Activated naive CD8-positive, alpha-beta T cell treated with anti-CD3 and anti-CD28 coated beads, Interleukin-2, amount 50 U/mL, for 24 hours (primary cell): ENCODE measurements at regions not wholly inside any gene's neighbourhood (a gene's known extent, or its start where the extent isn't known, plus 50 kb on each side); places are given as distances from the start of the nearest gene placed in this dataset.

ENCODE experiments used
- ATAC-seq: fragments of 150-1000 bp; cut with Tn5 transposase; one replicate; pipeline ENCODE4 v1.10.0; 2021
- DNase-seq: peaks from one replicate; pipeline ENCODE4 v3.0.0; 2021
- H3K27ac Mint-ChIP-seq: one replicate; pipeline ENCODE4 v1.8.0; 2021; ENCODE audit warnings: mild to moderate bottlenecking, mixed read lengths
- H3K27me3 Mint-ChIP-seq: one replicate; pipeline ENCODE4 v1.8.0; 2021; ENCODE audit warnings: mixed read lengths
- H3K36me3 Mint-ChIP-seq: one replicate; pipeline ENCODE4 v1.8.0; 2021; ENCODE audit warnings: low read depth, mixed read lengths
- H3K4me1 Mint-ChIP-seq: one replicate; pipeline ENCODE4 v1.8.0; 2021; ENCODE audit warnings: mixed read lengths
- H3K4me3 Mint-ChIP-seq: one replicate; pipeline ENCODE4 v1.8.0; 2021; ENCODE audit warnings: mild to moderate bottlenecking, moderate library complexity, mixed read lengths
- H3K9me3 Mint-ChIP-seq: one replicate; pipeline ENCODE4 v1.8.0; 2021; ENCODE audit warnings: mixed read lengths

- ATAC-seq (no peak), DNase-seq (no peak)
- H3K27me3 Mint-ChIP-seq = no peaks in the 10 kb centered on the region
- H3K36me3 Mint-ChIP-seq = no peaks in the 10 kb centered on the region
- H3K4me3 Mint-ChIP-seq = no peak overlapping the region
- H3K9me3 Mint-ChIP-seq = no peaks in the 10 kb centered on the region
- H3K27ac Mint-ChIP-seq = no peak overlapping the region
- H3K4me1 Mint-ChIP-seq = no peaks in the 10 kb centered on the region
Measured at GRCh38 chr13:59521549-59521948, 642.2 kb downstream of the DIAPH3 start.

GRCh38 chr13:59522652-59523051, 641.1 kb downstream of the DIAPH3 start:
- DNase-seq (no peak), ATAC-seq (no peak)
- H3K27ac Mint-ChIP-seq = no peak overlapping the region
- no peak overlapping the region for H3K4me3 Mint-ChIP-seq
- no peaks in the 10 kb centered on the region for H3K27me3 Mint-ChIP-seq
- no peaks in the 10 kb centered on the region for H3K36me3 Mint-ChIP-seq
- H3K4me1 Mint-ChIP-seq = no peaks in the 10 kb centered on the region
- H3K9me3 Mint-ChIP-seq = no peaks in the 10 kb centered on the region

DNA sequence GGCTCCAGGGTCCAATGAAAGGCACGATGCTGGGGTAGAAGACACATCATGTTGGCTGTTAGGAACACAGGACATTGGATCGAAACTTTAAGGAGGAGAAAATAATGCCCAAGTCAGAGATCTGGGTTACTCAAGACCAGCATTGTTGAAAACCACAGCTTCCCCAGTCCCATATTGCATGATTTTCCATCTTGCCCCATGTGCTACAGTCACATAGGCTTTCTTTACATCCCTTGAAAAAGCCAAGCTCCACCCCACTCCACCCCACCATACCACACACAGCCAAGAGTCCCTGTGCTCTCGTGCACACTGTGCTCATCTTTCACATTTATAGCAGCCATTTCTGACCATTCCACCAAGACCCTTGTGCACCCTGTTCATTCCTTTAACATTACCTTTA, 636.2 kb downstream of the DIAPH3 start:
- no peak for ATAC-seq
- Mint-ChIP-seq H3K4me3 (no peak overlapping the region), H3K27ac (no peak overlapping the region), H3K36me3 (no peaks in the 10 kb centered on the region), H3K9me3 (no peaks in the 10 kb centered on the region), H3K4me1 (peaks cover 9% of the 10 kb centered on the region), H3K27me3 (no peaks in the 10 kb centered on the region)
- no peak for DNase-seq

DNA sequence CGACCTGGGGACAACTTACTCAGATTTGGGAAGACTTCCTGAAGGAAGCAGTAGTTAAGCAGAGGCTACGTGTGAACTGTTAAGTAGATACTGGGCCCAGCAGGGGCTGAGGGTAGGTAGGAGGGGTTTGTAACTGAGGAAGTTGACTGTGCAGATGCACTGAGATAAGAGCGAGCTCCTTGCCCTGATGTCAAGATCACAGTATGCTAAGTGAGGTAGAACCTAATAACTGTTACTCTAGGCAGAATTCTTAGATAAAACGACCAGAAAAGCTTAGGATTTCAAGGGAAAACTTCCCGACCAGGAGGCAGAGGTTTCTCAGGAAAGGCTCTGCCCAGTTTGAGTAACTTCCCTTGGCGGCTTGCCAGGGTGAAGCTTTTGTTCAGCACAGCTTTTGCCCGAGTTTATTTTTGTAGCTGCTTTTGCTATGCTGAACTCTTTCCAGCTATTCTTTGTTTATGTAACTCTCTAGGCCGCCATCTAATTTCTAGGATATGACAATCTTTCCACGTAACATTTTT, 632.1 kb downstream of the DIAPH3 start:
- peaks cover 9% of the 10 kb centered on the region for H3K4me1 Mint-ChIP-seq
- H3K9me3 Mint-ChIP-seq = no peaks in the 10 kb centered on the region
- no peaks in the 10 kb centered on the region for H3K36me3 Mint-ChIP-seq
- ATAC-seq (peak; percentile 59), DNase-seq (no peak)
- no peak overlapping the region for H3K4me3 Mint-ChIP-seq
- H3K27me3 Mint-ChIP-seq = no peaks in the 10 kb centered on the region
- H3K27ac Mint-ChIP-seq = no peak overlapping the region

DNA sequence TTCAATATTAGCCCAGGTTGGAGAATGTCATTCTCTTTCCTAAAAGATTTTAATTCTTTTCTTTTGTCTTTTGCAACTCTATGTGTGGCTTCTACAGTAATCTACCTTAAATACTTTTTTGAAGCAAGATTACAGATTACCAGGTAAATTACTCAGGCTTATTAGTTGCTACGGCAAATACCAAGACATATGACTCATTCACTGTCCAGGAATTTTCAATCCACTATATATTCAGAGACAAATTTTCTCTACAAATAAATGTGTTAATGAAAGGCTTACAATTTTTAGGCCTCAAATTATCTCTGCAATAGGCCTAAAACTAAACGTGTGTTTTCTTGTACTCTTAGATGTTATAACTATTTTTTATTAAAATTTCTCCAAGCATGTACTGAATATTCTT, 631.3 kb downstream of the DIAPH3 start:
- no peak for DNase-seq
- no peaks in the 10 kb centered on the region for H3K36me3 Mint-ChIP-seq
- no peaks in the 10 kb centered on the region for H3K27me3 Mint-ChIP-seq
- ATAC-seq = no peak
- no peaks in the 10 kb centered on the region for H3K9me3 Mint-ChIP-seq
- no peak overlapping the region for H3K4me3 Mint-ChIP-seq
- H3K27ac Mint-ChIP-seq = no peak overlapping the region
- peaks cover 9% of the 10 kb centered on the region for H3K4me1 Mint-ChIP-seq

DNA sequence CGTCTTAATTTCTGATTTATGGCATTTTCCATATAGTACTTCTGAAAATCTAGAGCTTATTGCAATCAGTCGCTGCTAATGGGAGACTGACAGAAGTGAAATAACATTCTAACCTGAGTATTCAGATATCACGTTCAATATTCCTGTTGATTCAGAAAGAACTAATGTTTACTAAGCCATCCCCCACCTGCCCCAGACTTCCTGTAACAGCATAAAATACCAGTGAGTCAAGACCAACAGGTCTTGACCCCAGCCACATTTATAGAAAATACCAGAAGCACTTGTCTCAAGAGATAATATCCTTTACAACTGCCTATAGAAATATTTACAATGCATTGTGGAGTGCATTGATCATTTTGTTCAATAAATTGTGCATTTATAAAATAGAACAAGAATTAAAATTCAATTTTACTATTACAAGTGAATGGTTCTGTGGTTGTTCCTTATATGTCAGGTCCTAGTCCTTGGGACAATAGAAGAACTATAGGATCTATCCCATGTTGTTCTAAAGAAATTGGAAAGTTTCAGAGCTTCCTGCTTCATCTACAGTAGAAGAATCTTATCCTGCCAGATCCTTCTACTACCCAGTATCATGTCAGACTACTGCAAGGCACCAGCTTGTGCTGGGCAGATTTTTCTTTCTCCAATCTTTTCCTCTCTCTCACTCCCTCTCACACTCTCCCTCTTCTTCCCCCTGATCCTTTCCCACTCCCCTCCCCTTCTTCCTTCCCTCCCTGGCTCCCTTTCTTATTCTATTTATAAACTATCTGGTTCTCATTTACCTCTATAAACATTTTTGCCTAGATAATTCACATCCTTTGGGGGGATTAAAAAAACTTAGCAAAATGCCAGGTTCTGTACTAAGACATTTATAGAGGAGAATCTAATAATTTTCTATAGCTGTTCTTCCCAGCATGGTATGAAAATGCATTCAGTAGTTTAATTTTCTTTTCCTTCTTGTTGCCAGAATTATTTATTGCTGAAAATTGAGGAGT, 629.9 kb downstream of the DIAPH3 start:
- Mint-ChIP-seq H3K27me3 (no peaks in the 10 kb centered on the region), H3K27ac (no peak overlapping the region), H3K4me3 (no peak overlapping the region), H3K36me3 (no peaks in the 10 kb centered on the region), H3K4me1 (peaks cover 9% of the 10 kb centered on the region), H3K9me3 (no peaks in the 10 kb centered on the region)
- DNase-seq (no peak), ATAC-seq (no peak)

- no peak overlapping the region for H3K4me3 Mint-ChIP-seq
Measured at GRCh38 chr13:59534806-59535205, 628.9 kb downstream of the DIAPH3 start.

DNA sequence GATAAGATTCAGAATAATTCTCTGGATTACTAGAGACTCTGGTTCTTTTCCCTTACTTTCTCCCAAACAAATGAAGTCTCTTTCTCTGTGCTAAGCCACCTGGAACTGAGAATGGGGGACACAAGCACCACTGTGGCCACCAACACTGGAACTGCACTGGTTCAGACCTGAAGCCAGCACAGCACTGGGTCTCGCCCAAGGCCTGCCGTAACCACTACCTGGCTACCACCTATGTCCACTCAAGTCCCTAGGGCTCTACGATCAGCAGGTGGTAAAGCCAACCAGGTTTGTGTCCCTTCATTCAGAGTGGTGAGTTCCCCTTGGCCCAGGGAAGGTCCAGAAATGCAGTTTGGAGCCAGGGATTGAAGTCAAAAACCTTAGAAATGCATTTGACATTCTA, 626.2 kb downstream of the DIAPH3 start:
- H3K27ac Mint-ChIP-seq = no peak overlapping the region
- DNase-seq (no peak), ATAC-seq (no peak)
- H3K9me3 Mint-ChIP-seq = no peaks in the 10 kb centered on the region
- no peaks in the 10 kb centered on the region for H3K4me1 Mint-ChIP-seq
- H3K36me3 Mint-ChIP-seq = no peaks in the 10 kb centered on the region
- H3K4me3 Mint-ChIP-seq = no peak overlapping the region
- H3K27me3 Mint-ChIP-seq = no peaks in the 10 kb centered on the region

More at GRCh38 chr13:59534806-59535205, 628.9 kb downstream of the DIAPH3 start:
- DNase-seq (no peak), ATAC-seq (no peak)
- H3K9me3 Mint-ChIP-seq = no peaks in the 10 kb centered on the region
- no peak overlapping the region for H3K27ac Mint-ChIP-seq
- H3K27me3 Mint-ChIP-seq = no peaks in the 10 kb centered on the region
- H3K4me1 Mint-ChIP-seq = peaks cover 9% of the 10 kb centered on the region
- H3K36me3 Mint-ChIP-seq = no peaks in the 10 kb centered on the region

GRCh38 chr13:59538512-59538911, 625.2 kb downstream of the DIAPH3 start:
- DNase-seq (no peak), ATAC-seq (no peak)
- no peak overlapping the region for H3K4me3 Mint-ChIP-seq
- H3K27me3 Mint-ChIP-seq = no peaks in the 10 kb centered on the region
- no peaks in the 10 kb centered on the region for H3K9me3 Mint-ChIP-seq
- no peaks in the 10 kb centered on the region for H3K4me1 Mint-ChIP-seq
- H3K27ac Mint-ChIP-seq = no peak overlapping the region
- H3K36me3 Mint-ChIP-seq = no peaks in the 10 kb centered on the region

- no peaks in the 10 kb centered on the region for H3K9me3 Mint-ChIP-seq
- no peak for DNase-seq
- no peak overlapping the region for H3K27ac Mint-ChIP-seq
- no peaks in the 10 kb centered on the region for H3K27me3 Mint-ChIP-seq
- no peak overlapping the region for H3K4me3 Mint-ChIP-seq
- H3K4me1 Mint-ChIP-seq = no peaks in the 10 kb centered on the region
- ATAC-seq = no peak
- no peaks in the 10 kb centered on the region for H3K36me3 Mint-ChIP-seq
Measured at GRCh38 chr13:59542303-59542702, 621.4 kb downstream of the DIAPH3 start.

DNA sequence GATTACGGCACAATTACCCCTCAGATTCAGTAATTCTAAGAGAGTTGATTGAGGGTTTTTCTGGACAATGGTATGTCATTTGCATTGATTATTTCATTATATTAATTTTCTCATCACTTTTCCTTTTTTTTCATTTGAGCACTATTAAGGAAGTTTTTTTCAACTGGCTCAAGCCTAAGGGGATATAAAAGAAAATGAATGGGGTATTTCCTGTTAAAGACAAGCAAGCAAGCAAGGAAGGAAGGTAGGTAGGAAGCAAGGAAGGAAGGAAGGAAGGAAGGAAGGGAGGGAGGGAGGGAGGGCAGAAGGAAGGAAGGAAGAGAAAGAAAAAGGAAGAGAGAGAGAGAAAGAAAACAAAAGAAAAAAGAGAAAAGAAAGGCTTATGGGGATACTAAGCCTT, 620.3 kb downstream of the DIAPH3 start:
- ATAC-seq (no peak), DNase-seq (no peak)
- Mint-ChIP-seq H3K27ac (no peak overlapping the region), H3K27me3 (no peaks in the 10 kb centered on the region), H3K9me3 (no peaks in the 10 kb centered on the region), H3K36me3 (no peaks in the 10 kb centered on the region), H3K4me1 (no peaks in the 10 kb centered on the region), H3K4me3 (no peak overlapping the region)

DNA sequence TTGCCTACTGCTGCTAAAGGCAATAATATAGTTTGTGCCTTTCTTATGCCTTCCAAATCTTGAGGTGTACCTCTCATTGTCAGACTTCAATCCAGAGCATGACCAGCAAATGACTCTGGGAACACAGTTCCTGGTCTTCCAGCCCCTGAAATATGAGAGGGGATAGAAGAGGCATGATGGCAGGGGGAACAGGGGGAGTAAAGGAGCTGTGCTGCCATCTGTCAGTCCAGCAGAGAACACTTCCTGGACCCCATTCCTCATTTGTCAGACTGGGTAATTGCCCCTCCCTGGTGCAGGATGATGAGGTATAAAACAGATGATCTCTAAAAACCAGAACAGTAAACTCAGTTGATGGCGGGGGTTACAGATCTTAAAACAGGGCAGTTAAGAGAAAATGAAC, 618.7 kb downstream of the DIAPH3 start:
- DNase-seq (no peak), ATAC-seq (no peak)
- Mint-ChIP-seq H3K9me3 (peaks cover 3% of the 10 kb centered on the region), H3K4me1 (no peaks in the 10 kb centered on the region), H3K27ac (no peak overlapping the region), H3K27me3 (no peaks in the 10 kb centered on the region), H3K4me3 (no peak overlapping the region), H3K36me3 (no peaks in the 10 kb centered on the region)

GRCh38 chr13:59546178-59546577, 617.5 kb downstream of the DIAPH3 start:
- peaks cover 5% of the 10 kb centered on the region for H3K9me3 Mint-ChIP-seq
- H3K4me1 Mint-ChIP-seq = no peaks in the 10 kb centered on the region
- H3K4me3 Mint-ChIP-seq = no peak overlapping the region

DNA sequence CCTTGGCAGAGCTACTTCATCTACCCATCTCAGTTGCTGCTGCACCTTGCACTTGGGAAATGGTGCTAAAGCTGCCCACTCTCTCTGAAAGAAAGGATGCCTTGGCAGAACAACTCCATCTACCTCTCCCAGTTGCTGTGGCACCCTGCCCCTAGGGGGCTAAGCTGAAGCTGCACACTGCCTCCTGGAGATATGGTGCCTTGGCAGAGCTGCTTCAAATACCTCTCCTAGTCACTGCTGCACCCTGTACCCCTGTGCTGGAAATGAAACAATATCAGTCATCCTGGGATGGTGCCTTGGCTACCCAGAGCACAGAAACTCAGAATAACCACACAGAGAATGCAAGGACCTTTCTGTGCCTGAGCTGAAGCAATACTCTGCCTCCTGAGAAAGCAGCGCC, 615.8 kb downstream of the DIAPH3 start:
- Mint-ChIP-seq H3K27me3 (no peaks in the 10 kb centered on the region), H3K36me3 (no peaks in the 10 kb centered on the region), H3K4me3 (no peak overlapping the region), H3K9me3 (peaks cover 9% of the 10 kb centered on the region), H3K4me1 (no peaks in the 10 kb centered on the region), H3K27ac (no peak overlapping the region)
- DNase-seq = no peak
- ATAC-seq = no peak

More at GRCh38 chr13:59546178-59546577, 617.5 kb downstream of the DIAPH3 start:
- ATAC-seq (no peak), DNase-seq (no peak)
- no peaks in the 10 kb centered on the region for H3K27me3 Mint-ChIP-seq
- H3K27ac Mint-ChIP-seq = no peak overlapping the region
- H3K36me3 Mint-ChIP-seq = no peaks in the 10 kb centered on the region

DNA sequence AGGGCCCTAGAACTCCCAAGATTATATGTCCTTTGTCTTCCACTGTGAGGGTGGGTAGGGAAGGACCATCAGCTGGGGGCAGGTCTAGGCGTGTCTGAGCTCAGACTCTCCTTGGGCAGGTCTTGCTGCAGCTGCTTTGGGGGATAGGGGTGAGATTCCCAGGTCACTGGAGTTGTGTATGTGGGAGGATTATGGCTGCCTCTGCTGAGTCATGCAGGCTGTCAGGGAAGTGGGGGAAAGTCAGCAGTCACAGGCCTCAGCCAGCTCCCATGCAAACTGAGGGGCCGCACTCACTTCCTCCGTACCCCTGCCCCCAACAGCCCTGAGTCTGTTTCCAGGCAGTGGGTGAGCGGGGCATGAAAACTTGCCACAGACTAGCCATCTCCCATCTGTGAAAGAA, 600.8 kb downstream of the DIAPH3 start:
- no peak overlapping the region for H3K27ac Mint-ChIP-seq
- H3K4me3 Mint-ChIP-seq = no peak overlapping the region

More for the DNA sequence above, 600.8 kb downstream of the DIAPH3 start:
- Mint-ChIP-seq H3K4me1 (no peaks in the 10 kb centered on the region), H3K36me3 (no peaks in the 10 kb centered on the region), H3K27me3 (no peaks in the 10 kb centered on the region), H3K9me3 (peaks cover 24% of the 10 kb centered on the region)
- no peak for DNase-seq
- no peak for ATAC-seq
